ENCODE measurements at regions not wholly inside any gene's neighbourhood (a gene's known extent, or its start where the extent isn't known, plus 50 kb on each side); places are given as distances from the start of the nearest gene placed in this dataset.

DNA sequence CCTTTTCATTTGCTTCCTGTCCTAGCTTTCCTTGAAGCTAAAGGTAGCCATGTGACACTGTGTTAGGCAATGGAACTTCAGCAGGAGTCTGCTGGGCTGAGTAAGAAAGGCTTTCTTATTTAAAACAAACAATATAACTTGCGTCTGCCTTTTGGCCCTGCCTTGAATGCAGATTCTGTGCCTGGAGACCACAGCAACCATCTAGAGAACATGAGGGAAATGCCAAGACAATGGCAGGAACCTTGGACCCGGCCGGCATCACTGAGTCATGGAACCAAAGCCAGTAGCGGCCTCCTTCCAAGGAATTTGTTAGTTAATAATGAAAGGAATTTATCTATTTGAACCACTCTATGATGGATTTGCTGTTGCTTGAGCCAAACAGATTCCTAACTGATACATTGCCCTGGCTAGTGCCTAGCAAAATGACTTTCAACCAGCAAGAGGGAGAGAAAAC lies 207.5 kb upstream of the EPHA4 start:
- WGBS (ENCODE audit: low lambda C conversion rate) = 27% methylated on average over 4 of the region's 4 CpGs
- Histone ChIP-seq H3K27me3 (ENCODE audit: insufficient read depth) (no peaks in the 10 kb centered on the region), H3F3A (replicated peaks; ENCODE audit: insufficient read depth) (no peaks in the 10 kb centered on the region), H4K20me1 (ENCODE audit: insufficient read depth) (no peaks in the 10 kb centered on the region), H3K4me3 (ENCODE audit: low read depth in 2 of 2, low read length in 1 of 2) (no peak overlapping the region), H3K9me2 (no peaks in the 10 kb centered on the region), H3K27ac (ENCODE audit: low read depth in 2 of 2, low read length in 1 of 2) (no peak overlapping the region), H3K79me2 (ENCODE audit: insufficient read depth) (no peaks in the 10 kb centered on the region), H3K9me3 (no peaks in the 10 kb centered on the region), H3K4me2 (no peak overlapping the region), H3K9ac (no peak overlapping the region), H3K4me1 (ENCODE audit: control insufficient read depth in 1 of 2, insufficient read depth in 2 of 2, low read depth in 1 of 2, low read length in 1 of 2) (no peaks in the 10 kb centered on the region), H2AFZ (ENCODE audit: low read depth) (no peak overlapping the region), H3K36me3 (replicated peaks in 1 of 2; ENCODE audit: control insufficient read depth in 1 of 2, insufficient read depth in 2 of 2, low read length in 1 of 2) (no peaks in the 10 kb centered on the region)
- no peak for TF ChIP-seq EP300 (IDR thresholded peaks at IDR 0.05; ENCODE audit: borderline replicate concordance in 1 of 2, low read depth in 1 of 2, low read length in 1 of 2)
- TF ChIP-seq NRF1 (IDR thresholded peaks at IDR 0.05; ENCODE audit: low read depth, low read length) = no peak
- TF ChIP-seq RAD21 (IDR thresholded peaks at IDR 0.05; ENCODE audit: low read length) = no peak
- no peak for TF ChIP-seq SMC3 (IDR thresholded peaks at IDR 0.05; ENCODE audit: low read depth, low read length)
- TF ChIP-seq, protein P1, sequence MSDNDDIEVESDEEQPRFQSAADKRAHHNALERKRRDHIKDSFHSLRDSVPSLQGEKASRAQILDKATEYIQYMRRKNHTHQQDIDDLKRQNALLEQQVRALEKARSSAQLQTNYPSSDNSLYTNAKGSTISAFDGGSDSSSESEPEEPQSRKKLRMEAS (IDR thresholded peaks at IDR 0.05; ENCODE audit: low read depth) = no peak
- TF ChIP-seq, protein P2, sequence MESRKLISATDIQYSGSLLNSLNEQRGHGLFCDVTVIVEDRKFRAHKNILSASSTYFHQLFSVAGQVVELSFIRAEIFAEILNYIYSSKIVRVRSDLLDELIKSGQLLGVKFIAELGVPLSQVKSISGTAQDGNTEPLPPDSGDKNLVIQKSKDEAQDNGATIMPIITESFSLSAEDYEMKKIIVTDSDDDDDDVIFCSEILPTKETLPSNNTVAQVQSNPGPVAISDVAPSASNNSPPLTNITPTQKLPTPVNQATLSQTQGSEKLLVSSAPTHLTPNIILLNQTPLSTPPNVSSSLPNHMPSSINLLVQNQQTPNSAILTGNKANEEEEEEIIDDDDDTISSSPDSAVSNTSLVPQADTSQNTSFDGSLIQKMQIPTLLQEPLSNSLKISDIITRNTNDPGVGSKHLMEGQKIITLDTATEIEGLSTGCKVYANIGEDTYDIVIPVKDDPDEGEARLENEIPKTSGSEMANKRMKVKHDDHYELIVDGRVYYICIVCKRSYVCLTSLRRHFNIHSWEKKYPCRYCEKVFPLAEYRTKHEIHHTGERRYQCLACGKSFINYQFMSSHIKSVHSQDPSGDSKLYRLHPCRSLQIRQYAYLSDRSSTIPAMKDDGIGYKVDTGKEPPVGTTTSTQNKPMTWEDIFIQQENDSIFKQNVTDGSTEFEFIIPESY (IDR thresholded peaks at IDR 0.05; ENCODE audit: borderline replicate concordance, low read depth) = no peak
- TF ChIP-seq, protein P3, sequence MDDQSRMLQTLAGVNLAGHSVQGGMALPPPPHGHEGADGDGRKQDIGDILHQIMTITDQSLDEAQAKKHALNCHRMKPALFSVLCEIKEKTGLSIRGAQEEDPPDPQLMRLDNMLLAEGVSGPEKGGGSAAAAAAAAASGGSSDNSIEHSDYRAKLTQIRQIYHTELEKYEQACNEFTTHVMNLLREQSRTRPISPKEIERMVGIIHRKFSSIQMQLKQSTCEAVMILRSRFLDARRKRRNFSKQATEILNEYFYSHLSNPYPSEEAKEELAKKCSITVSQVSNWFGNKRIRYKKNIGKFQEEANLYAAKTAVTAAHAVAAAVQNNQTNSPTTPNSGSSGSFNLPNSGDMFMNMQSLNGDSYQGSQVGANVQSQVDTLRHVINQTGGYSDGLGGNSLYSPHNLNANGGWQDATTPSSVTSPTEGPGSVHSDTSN (IDR thresholded peaks at IDR 0.05) = no peak
- no peak for TF ChIP-seq RCOR1 (IDR thresholded peaks at IDR 0.05; ENCODE audit: low read length)
- TF ChIP-seq, protein P4, sequence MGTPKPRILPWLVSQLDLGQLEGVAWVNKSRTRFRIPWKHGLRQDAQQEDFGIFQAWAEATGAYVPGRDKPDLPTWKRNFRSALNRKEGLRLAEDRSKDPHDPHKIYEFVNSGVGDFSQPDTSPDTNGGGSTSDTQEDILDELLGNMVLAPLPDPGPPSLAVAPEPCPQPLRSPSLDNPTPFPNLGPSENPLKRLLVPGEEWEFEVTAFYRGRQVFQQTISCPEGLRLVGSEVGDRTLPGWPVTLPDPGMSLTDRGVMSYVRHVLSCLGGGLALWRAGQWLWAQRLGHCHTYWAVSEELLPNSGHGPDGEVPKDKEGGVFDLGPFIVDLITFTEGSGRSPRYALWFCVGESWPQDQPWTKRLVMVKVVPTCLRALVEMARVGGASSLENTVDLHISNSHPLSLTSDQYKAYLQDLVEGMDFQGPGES (IDR thresholded peaks at IDR 0.05; ENCODE audit: low read depth, low read length) = no peak
- TF ChIP-seq MEF2A (IDR thresholded peaks at IDR 0.05; ENCODE audit: borderline replicate concordance, low read depth) = no peak
- no peak for TF ChIP-seq TAF1 (IDR thresholded peaks at IDR 0.05; ENCODE audit: borderline replicate concordance, low read depth, low read length)
- DNase-seq = no peak
- ChIA-PET CTCF (interaction anchor here (0.7 kb wide), 1 partner anchor 257 kb away, joined by 3 read pairs; no protein-coding TSS in a partner anchor), POLR2A (no interaction called here)

DNA sequence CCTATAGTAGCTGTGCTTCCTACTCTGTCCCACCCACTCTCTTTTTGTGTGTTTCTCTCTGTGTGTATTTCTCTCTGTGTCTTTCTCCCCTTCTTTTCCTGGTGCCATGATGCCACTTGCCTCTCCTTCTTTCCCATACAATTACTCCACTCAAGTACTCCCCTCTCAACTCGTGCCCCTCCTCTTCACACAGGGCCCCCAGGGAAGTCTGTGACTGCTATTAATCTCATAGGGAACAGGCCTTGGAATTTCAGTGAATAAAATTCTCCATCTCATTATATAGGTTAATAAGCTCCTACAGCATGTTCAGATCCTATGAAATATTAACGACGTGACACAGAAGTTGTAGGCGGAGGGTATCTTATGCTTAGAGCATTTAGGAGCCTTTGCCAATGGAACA lies 205.9 kb upstream of the EPHA4 start:
- H3K4me2 ChIP-seq = no peak overlapping the region
- H2AFZ ChIP-seq (ENCODE audit: low read depth) = no peak overlapping the region
- no peaks in the 10 kb centered on the region for H3K9me3 ChIP-seq
- no peak for DNase-seq
- H3K27ac ChIP-seq (ENCODE audit: low read depth in 2 of 2, low read length in 1 of 2) = no peak overlapping the region
- no peaks in the 10 kb centered on the region for H4K20me1 ChIP-seq (ENCODE audit: insufficient read depth)
- ChIA-PET CTCF (no interaction called here), POLR2A (no interaction called here)
- no peak overlapping the region for H3K9ac ChIP-seq
- no peaks in the 10 kb centered on the region for H3K9me2 ChIP-seq
- H3K79me2 ChIP-seq (ENCODE audit: insufficient read depth) = no peaks in the 10 kb centered on the region
- H3K4me1 ChIP-seq (ENCODE audit: control insufficient read depth in 1 of 2, insufficient read depth in 2 of 2, low read depth in 1 of 2, low read length in 1 of 2) = no peaks in the 10 kb centered on the region
- H3F3A ChIP-seq (replicated peaks; ENCODE audit: insufficient read depth) = no peaks in the 10 kb centered on the region
- no peaks in the 10 kb centered on the region for H3K27me3 ChIP-seq (ENCODE audit: insufficient read depth)
- 19% methylated on average over 4 of the region's 4 CpGs for WGBS (ENCODE audit: low lambda C conversion rate)
- no peak overlapping the region for H3K4me3 ChIP-seq (ENCODE audit: low read depth in 2 of 2, low read length in 1 of 2)
- no peaks in the 10 kb centered on the region for H3K36me3 ChIP-seq (replicated peaks in 1 of 2; ENCODE audit: control insufficient read depth in 1 of 2, insufficient read depth in 2 of 2, low read length in 1 of 2)
- TF ChIP-seq POLR2AphosphoS5 (IDR thresholded peaks at IDR 0.05; ENCODE audit: low read depth, low read length) (no peak), TAF1 (IDR thresholded peaks at IDR 0.05; ENCODE audit: borderline replicate concordance, low read depth, low read length) (no peak), ELF1 (IDR thresholded peaks at IDR 0.05) (no peak), CHD2 (IDR thresholded peaks at IDR 0.05; ENCODE audit: low read length, partially characterized antibody) (no peak), FOSL2 (IDR thresholded peaks at IDR 0.05; ENCODE audit: borderline replicate concordance, low read depth) (no peak), NRF1 (IDR thresholded peaks at IDR 0.05; ENCODE audit: low read depth, low read length) (no peak), EP300 (IDR thresholded peaks at IDR 0.05; ENCODE audit: borderline replicate concordance in 1 of 2, low read depth in 1 of 2, low read length in 1 of 2) (no peak), YY1 (IDR thresholded peaks at IDR 0.05; ENCODE audit: low read depth) (no peak), FOXM1 (IDR thresholded peaks at IDR 0.05; ENCODE audit: low read depth) (no peak), GABPA (IDR thresholded peaks at IDR 0.05; ENCODE audit: low read depth) (no peak), GATA2 (CRISPR knock-in tag; IDR thresholded peaks at IDR 0.05) (no peak), SMC3 (IDR thresholded peaks at IDR 0.05; ENCODE audit: low read depth, low read length) (no peak)
- TF ChIP-seq, protein P2 (IDR thresholded peaks at IDR 0.05; ENCODE audit: borderline replicate concordance, low read depth) = no peak
- TF ChIP-seq, protein P4 (IDR thresholded peaks at IDR 0.05; ENCODE audit: low read depth, low read length) = no peak
